Lower leg skin (tissue), 3 donors: ENCODE measurements at regions not wholly inside any gene's neighbourhood (a gene's known extent, or its start where the extent isn't known, plus 50 kb on each side); places are given as distances from the start of the nearest gene placed in this dataset.

Source experiments
- POLR2A ChIP-seq, 2 donors: fragments of 450-650 bp; IDR thresholded peaks; one replicate each; pipeline ENCODE4 v1.6.1; 2016 to 2017; ENCODE audit warnings: antibody characterized with exemption in 2 of 2, mild to moderate bottlenecking in 1 of 2, moderate library complexity in 1 of 2
- TF ChIP-seq, protein P1 (sequence below), 3 donors: fragments of 450-650 bp; IDR thresholded peaks; one replicate each; pipeline ENCODE4 v1.5.1; 2016; ENCODE audit warnings: antibody characterized with exemption in 3 of 3, mild to moderate bottlenecking in 3 of 3, moderate library complexity in 2 of 3

DNA sequence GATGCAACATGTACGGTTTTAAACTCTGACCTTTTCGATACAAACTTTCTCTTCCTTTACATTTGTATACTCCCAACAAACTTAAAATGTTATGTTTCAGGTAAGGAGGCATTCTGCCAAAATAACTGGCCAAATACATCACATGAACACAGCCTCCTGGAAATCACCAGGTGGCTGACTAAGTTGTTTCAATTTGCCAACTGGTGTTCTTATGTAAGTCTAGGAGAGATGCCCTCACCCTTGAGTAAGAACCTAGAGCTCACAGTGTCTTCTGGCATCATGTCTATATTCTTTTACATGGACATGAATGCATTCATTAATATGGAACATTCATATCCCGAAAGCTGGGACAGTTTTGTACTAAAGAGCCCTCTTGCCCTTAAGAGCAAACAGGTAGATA lies 341.1 kb upstream of the NR2F2 start:
- TF ChIP-seq, protein P1, sequence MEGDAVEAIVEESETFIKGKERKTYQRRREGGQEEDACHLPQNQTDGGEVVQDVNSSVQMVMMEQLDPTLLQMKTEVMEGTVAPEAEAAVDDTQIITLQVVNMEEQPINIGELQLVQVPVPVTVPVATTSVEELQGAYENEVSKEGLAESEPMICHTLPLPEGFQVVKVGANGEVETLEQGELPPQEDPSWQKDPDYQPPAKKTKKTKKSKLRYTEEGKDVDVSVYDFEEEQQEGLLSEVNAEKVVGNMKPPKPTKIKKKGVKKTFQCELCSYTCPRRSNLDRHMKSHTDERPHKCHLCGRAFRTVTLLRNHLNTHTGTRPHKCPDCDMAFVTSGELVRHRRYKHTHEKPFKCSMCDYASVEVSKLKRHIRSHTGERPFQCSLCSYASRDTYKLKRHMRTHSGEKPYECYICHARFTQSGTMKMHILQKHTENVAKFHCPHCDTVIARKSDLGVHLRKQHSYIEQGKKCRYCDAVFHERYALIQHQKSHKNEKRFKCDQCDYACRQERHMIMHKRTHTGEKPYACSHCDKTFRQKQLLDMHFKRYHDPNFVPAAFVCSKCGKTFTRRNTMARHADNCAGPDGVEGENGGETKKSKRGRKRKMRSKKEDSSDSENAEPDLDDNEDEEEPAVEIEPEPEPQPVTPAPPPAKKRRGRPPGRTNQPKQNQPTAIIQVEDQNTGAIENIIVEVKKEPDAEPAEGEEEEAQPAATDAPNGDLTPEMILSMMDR (IDR thresholded peaks at IDR 0.05), result no peak
- no peak for TF ChIP-seq POLR2A (IDR thresholded peaks at IDR 0.05)
